WTC11 (cell line): ENCODE measurements at regions not wholly inside any gene's neighbourhood (a gene's known extent, or its start where the extent isn't known, plus 50 kb on each side); places are given as distances from the start of the nearest gene placed in this dataset.

Experiments
- ATAC-seq: fragments of 200-7000 bp; cut with Tn5 transposase; 2 replicates; pipeline ENCODE4 v1.10.0; 2021; ENCODE audit warnings: mild to moderate bottlenecking, moderate library complexity
- CTCF ChIA-PET: fragments of 300-600 bp; sonication (Branson Sonifier 250); formaldehyde crosslinking; loops from one replicate; lab custom pipeline; 2021; ENCODE audit warnings: antibody characterized with exemption; lab: Charles Lee
- POLR2A ChIA-PET: fragments of 350-600 bp; sonication (Branson Sonifier 250); formaldehyde crosslinking; loops from one replicate; lab custom pipeline; 2021; ENCODE audit warnings: antibody characterized with exemption; lab: Charles Lee
- DNase-seq: peaks from one replicate; pipeline ENCODE4 v3.0.0; 2021; ENCODE audit warnings: low spot score
- H3K27ac Mint-ChIP-seq: 2 replicates; pipeline ENCODE4 v1.8.0; 2021; ENCODE audit warnings: mixed read lengths
- H3K27me3 Mint-ChIP-seq: 2 replicates; pipeline ENCODE4 v1.8.0; 2021; ENCODE audit warnings: low read depth, mild to moderate bottlenecking, moderate library complexity, mixed read lengths
- H3K36me3 Mint-ChIP-seq: 2 replicates; pipeline ENCODE4 v1.8.0; 2021; ENCODE audit warnings: mixed read lengths
- H3K4me1 Mint-ChIP-seq: 2 replicates; pipeline ENCODE4 v1.8.0; 2022; ENCODE audit warnings: mixed read lengths
- H3K4me3 Mint-ChIP-seq: 2 replicates; pipeline ENCODE4 v1.8.0; 2021; ENCODE audit warnings: mild to moderate bottlenecking, moderate library complexity, mixed read lengths
- H3K9me3 Mint-ChIP-seq: 2 replicates; pipeline ENCODE4 v1.8.0; 2021; ENCODE audit warnings: mixed read lengths
- ARID4B ChIP-seq: sonication (generic); formaldehyde crosslinking; IDR thresholded peaks from 2 replicates; pipeline ENCODE4 v1.8.0; 2023; ENCODE audit warnings: missing genetic modification reagents, mild to moderate bottlenecking, borderline replicate concordance
- ATF2 ChIP-seq: sonication (generic); formaldehyde crosslinking; IDR thresholded peaks from 2 replicates; pipeline ENCODE4 v1.8.1; 2022; ENCODE audit warnings: low read depth, missing genetic modification reagents, borderline replicate concordance
- ATF3 ChIP-seq: sonication (generic); formaldehyde crosslinking; conservative IDR thresholded peaks from 2 replicates; pipeline ENCODE4 v1.8.1; 2022; ENCODE audit warnings: mild to moderate bottlenecking, missing genetic modification reagents
- CBFB ChIP-seq: sonication (generic); formaldehyde crosslinking; IDR thresholded peaks from 2 replicates; pipeline ENCODE4 v1.8.1; 2022; ENCODE audit warnings: mild to moderate bottlenecking, low read depth, missing genetic modification reagents
- CDX4 ChIP-seq: fragments of 250-450 bp; sonication (Bioruptor Pico); IDR thresholded peaks from 2 replicates; pipeline ENCODE4 v1.9.0; 2021; ENCODE audit warnings: moderate library complexity, mild to moderate bottlenecking, inconsistent platforms, borderline replicate concordance
- CREM ChIP-seq: sonication (generic); formaldehyde crosslinking; IDR thresholded peaks from 2 replicates; pipeline ENCODE4 v1.8.1; 2022; ENCODE audit warnings: mild to moderate bottlenecking, missing genetic modification reagents, moderate library complexity
- ESRRA ChIP-seq: sonication (generic); formaldehyde crosslinking; IDR thresholded peaks from 2 replicates; pipeline ENCODE4 v1.8.1; 2022; ENCODE audit warnings: mild to moderate bottlenecking, missing genetic modification reagents, borderline replicate concordance
- FOXP1 ChIP-seq: sonication (generic); formaldehyde crosslinking; IDR thresholded peaks from 2 replicates; pipeline ENCODE4 v1.8.0; 2022; ENCODE audit warnings: missing genetic modification reagents, mild to moderate bottlenecking, moderate library complexity, borderline replicate concordance
- HMGA2 ChIP-seq: fragments of 250-450 bp; sonication (Bioruptor Pico); IDR thresholded peaks from 2 replicates; pipeline ENCODE4 v1.4.0; 2021; ENCODE audit warnings: mild to moderate bottlenecking, moderate library complexity
- MYBL2 ChIP-seq: sonication (generic); formaldehyde crosslinking; IDR thresholded peaks from 2 replicates; pipeline ENCODE4 v1.8.1; 2023; ENCODE audit warnings: mild to moderate bottlenecking, moderate library complexity, missing genetic modification reagents
- RELA ChIP-seq: sonication (generic); formaldehyde crosslinking; IDR thresholded peaks from 2 replicates; pipeline ENCODE4 v1.8.1; 2022; ENCODE audit warnings: missing genetic modification reagents, mild to moderate bottlenecking, borderline replicate concordance
- STAT6 ChIP-seq: sonication (generic); formaldehyde crosslinking; conservative IDR thresholded peaks from 2 replicates; pipeline ENCODE4 v1.8.1; 2023; ENCODE audit warnings: mild to moderate bottlenecking, low read depth, missing genetic modification reagents, moderate library complexity
- TEAD1 ChIP-seq: sonication (generic); formaldehyde crosslinking; IDR thresholded peaks from 2 replicates; pipeline ENCODE4 v1.8.0; 2022; ENCODE audit warnings: mild to moderate bottlenecking, missing genetic modification reagents
- ZNF121 ChIP-seq: sonication (generic); formaldehyde crosslinking; IDR thresholded peaks from 2 replicates; pipeline ENCODE4 v1.8.0; 2023; ENCODE audit warnings: missing genetic modification reagents
- ZNF219 ChIP-seq: sonication (generic); formaldehyde crosslinking; IDR thresholded peaks from 2 replicates; pipeline ENCODE4 v1.8.0; 2023; ENCODE audit warnings: missing genetic modification reagents, mild to moderate bottlenecking, borderline replicate concordance
- ZNF425 ChIP-seq: fragments of 250-450 bp; sonication (Bioruptor Pico); conservative IDR thresholded peaks from 2 replicates; pipeline ENCODE4 v1.9.0; 2021; ENCODE audit warnings: mild to moderate bottlenecking
- TF ChIP-seq, protein P1 (sequence below): sonication (generic); formaldehyde crosslinking; IDR thresholded peaks from 2 replicates; pipeline ENCODE4 v1.8.1; 2022; ENCODE audit warnings: mild to moderate bottlenecking, moderate library complexity, missing genetic modification reagents
- TF ChIP-seq, protein P2 (sequence below): sonication (generic); formaldehyde crosslinking; IDR thresholded peaks from 2 replicates; pipeline ENCODE4 v1.8.1; 2022; ENCODE audit warnings: missing genetic modification reagents, borderline replicate concordance
- TF ChIP-seq, protein P3 (sequence below): sonication (generic); formaldehyde crosslinking; IDR thresholded peaks from 2 replicates; pipeline ENCODE4 v1.8.1; 2022; ENCODE audit warnings: low read depth, mild to moderate bottlenecking, moderate library complexity, missing genetic modification reagents, borderline replicate concordance

- Mint-ChIP-seq H3K27me3 (no peaks in the 10 kb centered on the region), H3K27ac (no peak overlapping the region), H3K4me1 (no peaks in the 10 kb centered on the region)
- no peak for ATAC-seq
- CTCF ChIA-PET: no interaction called here
- TF ChIP-seq CREM (CRISPR knock-in tag): no peak
- TF ChIP-seq, protein P1, sequence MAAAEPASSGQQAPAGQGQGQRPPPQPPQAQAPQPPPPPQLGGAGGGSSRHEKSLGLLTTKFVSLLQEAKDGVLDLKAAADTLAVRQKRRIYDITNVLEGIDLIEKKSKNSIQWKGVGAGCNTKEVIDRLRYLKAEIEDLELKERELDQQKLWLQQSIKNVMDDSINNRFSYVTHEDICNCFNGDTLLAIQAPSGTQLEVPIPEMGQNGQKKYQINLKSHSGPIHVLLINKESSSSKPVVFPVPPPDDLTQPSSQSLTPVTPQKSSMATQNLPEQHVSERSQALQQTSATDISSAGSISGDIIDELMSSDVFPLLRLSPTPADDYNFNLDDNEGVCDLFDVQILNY (CRISPR knock-in tag): no peak
- TF ChIP-seq ESRRA (CRISPR knock-in tag): no peak
- TF ChIP-seq, protein P2, sequence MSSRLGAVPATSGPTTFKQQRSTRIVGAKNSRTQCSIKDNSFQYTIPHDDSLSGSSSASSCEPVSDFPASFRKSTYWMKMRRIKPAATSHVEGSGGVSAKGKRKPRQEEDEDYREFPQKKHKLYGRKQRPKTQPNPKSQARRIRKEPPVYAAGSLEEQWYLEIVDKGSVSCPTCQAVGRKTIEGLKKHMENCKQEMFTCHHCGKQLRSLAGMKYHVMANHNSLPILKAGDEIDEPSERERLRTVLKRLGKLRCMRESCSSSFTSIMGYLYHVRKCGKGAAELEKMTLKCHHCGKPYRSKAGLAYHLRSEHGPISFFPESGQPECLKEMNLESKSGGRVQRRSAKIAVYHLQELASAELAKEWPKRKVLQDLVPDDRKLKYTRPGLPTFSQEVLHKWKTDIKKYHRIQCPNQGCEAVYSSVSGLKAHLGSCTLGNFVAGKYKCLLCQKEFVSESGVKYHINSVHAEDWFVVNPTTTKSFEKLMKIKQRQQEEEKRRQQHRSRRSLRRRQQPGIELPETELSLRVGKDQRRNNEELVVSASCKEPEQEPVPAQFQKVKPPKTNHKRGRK (CRISPR knock-in tag): no peak
- TF ChIP-seq ATF2 (CRISPR knock-in tag): no peak
- no peak for TF ChIP-seq ZNF121 (CRISPR knock-in tag)
- no peak for TF ChIP-seq RELA (CRISPR knock-in tag)
- TF ChIP-seq CBFB (CRISPR knock-in tag): no peak
- TF ChIP-seq TEAD1 (CRISPR knock-in tag): no peak
- TF ChIP-seq, protein P3, sequence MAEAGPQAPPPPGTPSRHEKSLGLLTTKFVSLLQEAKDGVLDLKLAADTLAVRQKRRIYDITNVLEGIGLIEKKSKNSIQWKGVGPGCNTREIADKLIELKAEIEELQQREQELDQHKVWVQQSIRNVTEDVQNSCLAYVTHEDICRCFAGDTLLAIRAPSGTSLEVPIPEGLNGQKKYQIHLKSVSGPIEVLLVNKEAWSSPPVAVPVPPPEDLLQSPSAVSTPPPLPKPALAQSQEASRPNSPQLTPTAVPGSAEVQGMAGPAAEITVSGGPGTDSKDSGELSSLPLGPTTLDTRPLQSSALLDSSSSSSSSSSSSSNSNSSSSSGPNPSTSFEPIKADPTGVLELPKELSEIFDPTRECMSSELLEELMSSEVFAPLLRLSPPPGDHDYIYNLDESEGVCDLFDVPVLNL (CRISPR knock-in tag): no peak
- TF ChIP-seq, all 79 proteins: peak for 0
- H3K36me3 Mint-ChIP-seq: no peaks in the 10 kb centered on the region
- DNase-seq: no peak
- POLR2A ChIA-PET: no interaction called here
- peaks cover 8% of the 10 kb centered on the region; the same call in 1 of the 2 replicates for H3K9me3 Mint-ChIP-seq
- H3K4me3 Mint-ChIP-seq: no peak overlapping the region
Observed at GRCh38 chr12:88720231-88720630, 140.0 kb upstream of the KITLG start.

GRCh38 chr12:88717188-88717587 is 136.9 kb upstream of the KITLG start:
- ATAC-seq (no peak), DNase-seq (no peak)
- H3K27ac Mint-ChIP-seq: no peak overlapping the region
- no peaks in the 10 kb centered on the region for H3K27me3 Mint-ChIP-seq
- H3K4me1 Mint-ChIP-seq: 0 out of 2 replicates have a peak, but pooled peaks cover 4% of the 10 kb centered on the region
- CTCF ChIA-PET: no interaction called here
- H3K4me3 Mint-ChIP-seq: no peak overlapping the region
- POLR2A ChIA-PET: no interaction called here
- no peaks in the 10 kb centered on the region for H3K36me3 Mint-ChIP-seq
- H3K9me3 Mint-ChIP-seq: peaks cover 4% of the 10 kb centered on the region; the same call in 1 of the 2 replicates
- TF ChIP-seq STAT6: no peak
- no peak for TF ChIP-seq ZNF425 (CRISPR knock-in tag)
- TF ChIP-seq FOXP1: no peak
- no peak for TF ChIP-seq ARID4B (CRISPR knock-in tag)
- TF ChIP-seq ZNF219 (CRISPR knock-in tag): no peak
- TF ChIP-seq ATF3: no peak
- TF ChIP-seq MYBL2 (CRISPR knock-in tag): no peak
- TF ChIP-seq HMGA2 (CRISPR knock-in tag): no peak
- no peak for TF ChIP-seq CDX4 (CRISPR knock-in tag)
